HCT116 (cell line): ENCODE measurements at regions not wholly inside any gene's neighbourhood (a gene's known extent, or its start where the extent isn't known, plus 50 kb on each side); places are given as distances from the start of the nearest gene placed in this dataset.

Source experiments
- ATAC-seq: fragments of 200-7000 bp; cut with Tn5 transposase; 2 replicates; pipeline ENCODE4 v1.9.1; 2020; ENCODE audit warnings: mild to moderate bottlenecking, moderate library complexity
- BruUV-seq: library from RNA; stranded (reverse); fragments of 400-500 nt; replicated peaks from 2 replicates; lab custom pipeline; 2021; lab: Mats Ljungman, UMichigan
- CTCF ChIA-PET: fragments of 300-600 bp; sonication (Branson Sonifier 250); formaldehyde crosslinking; loops from one replicate; lab custom pipeline; 2021; ENCODE audit warnings: antibody characterized with exemption; lab: Charles Lee
- POLR2A ChIA-PET: fragments of 300-600, 350-600 bp; sonication (Branson Sonifier 250); formaldehyde crosslinking; loops from one replicate; lab custom pipeline; 2021; ENCODE audit warnings: antibody characterized with exemption; lab: Charles Lee
- RAD21 ChIA-PET, 2 experiments: fragments of 300-600 bp; sonication (Branson Sonifier 250); formaldehyde crosslinking; loops; one replicate each; lab custom pipeline; 2023; ENCODE audit warnings: low total read pairs in 2 of 2; ENCODE audit not compliant: uncharacterized antibody in 2 of 2, unreplicated experiment in 2 of 2, low non-redundant PET in 1 of 2; lab: Charles Lee
- DNase-seq: peaks from one replicate; pipeline ENCODE4 v3.0.0-alpha.2; 2010; ENCODE audit warnings: low read depth, low spot score
- H2AFZ ChIP-seq: fragments of 200-600 bp; shearing (Covaris generic), sonication (generic); 2 replicates; pipeline ENCODE4 v1.6.1; 2017; ENCODE audit warnings: low read depth, mixed run types, mixed read lengths, antibody characterized with exemption, low read length; ENCODE audit not compliant: poor library complexity, severe bottlenecking
- H3K27ac ChIP-seq: 2 replicates; pipeline ENCODE4 v1.5.1; 2012; ENCODE audit warnings: low read depth, low read length
- H3K27me3 ChIP-seq: fragments of 200-600 bp; sonication (generic); 2 replicates; pipeline ENCODE4 v1.6.1; 2016; ENCODE audit warnings: mixed run types, low read length, mixed read lengths; ENCODE audit not compliant: insufficient read depth
- H3K36me3 ChIP-seq, 2 experiments: fragments of 200-500 bp in 1 of 2; fragments of 200-600 bp in 1 of 2; sonication (Bioruptor generic) in 1 of 2; sonication (generic) in 1 of 2; 2 replicates each; pipeline versions ENCODE4 v1.5.1 to v1.6.1; 2014 to 2016; ENCODE audit warnings: low read length in 2 of 2, inconsistent platforms in 1 of 2, mixed read lengths in 1 of 2, mixed run types in 1 of 2; ENCODE audit not compliant: insufficient read depth in 2 of 2, control insufficient read depth in 1 of 2
- H3K4me1 ChIP-seq, 2 experiments: fragments of 200-600 bp in 1 of 2; sonication (generic) in 1 of 2; 2 replicates each; pipeline versions ENCODE4 v1.5.1 to v1.6.1; 2012 to 2017; ENCODE audit warnings: low read length in 2 of 2, inconsistent platforms in 1 of 2, mild to moderate bottlenecking in 1 of 2, mixed read lengths in 1 of 2, mixed run types in 1 of 2, moderate library complexity in 1 of 2; ENCODE audit not compliant: insufficient read depth in 2 of 2, control insufficient read depth in 1 of 2
- H3K4me2 ChIP-seq: fragments of 200-600 bp; sonication (generic); 2 replicates; pipeline ENCODE4 v1.6.1; 2017; ENCODE audit warnings: mixed run types, low read length, mixed read lengths
- H3K4me3 ChIP-seq, 2 experiments: fragments of 200-600 bp in 1 of 2; sonication (generic) in 1 of 2; replicated peaks in 1 of 2; 2 replicates each; pipeline ENCODE4 v1.5.1; 2011 to 2016; ENCODE audit warnings: low read length in 2 of 2, control low read depth in 1 of 2, low read depth in 1 of 2, mild to moderate bottlenecking in 1 of 2, mixed read lengths in 1 of 2, mixed run types in 1 of 2
- H3K79me2 ChIP-seq: fragments of 200-600 bp; sonication (generic); 2 replicates; pipeline ENCODE4 v1.6.1; 2017; ENCODE audit warnings: mild to moderate bottlenecking, mixed run types, low read length, moderate library complexity, mixed read lengths; ENCODE audit not compliant: insufficient read depth
- H3K9ac ChIP-seq: fragments of 200-600 bp; sonication (generic); 2 replicates; pipeline ENCODE4 v1.6.1; 2016; ENCODE audit warnings: low read length, mixed read lengths
- H3K9me2 ChIP-seq: fragments of 200-600 bp; sonication (generic), shearing (Covaris generic); 2 replicates; pipeline ENCODE4 v1.6.1; 2017; ENCODE audit warnings: mixed run types, mild to moderate bottlenecking, moderate library complexity; ENCODE audit not compliant: insufficient read depth
- H3K9me3 ChIP-seq, 2 experiments: fragments of 200-500 bp in 1 of 2; fragments of 200-600 bp in 1 of 2; sonication (Bioruptor generic) in 1 of 2; sonication (generic) in 1 of 2; 2 replicates each; pipeline ENCODE4 v1.6.1; 2014 to 2017; ENCODE audit warnings: low read length in 2 of 2, mixed read lengths in 2 of 2, inconsistent platforms in 1 of 2, low read depth in 1 of 2, mild to moderate bottlenecking in 1 of 2, mixed run types in 1 of 2, moderate library complexity in 1 of 2; ENCODE audit not compliant: control insufficient read depth in 1 of 2, insufficient read depth in 1 of 2
- H4K20me1 ChIP-seq: fragments of 200-600 bp; sonication (generic), shearing (Covaris generic); 2 replicates; pipeline ENCODE4 v1.6.1; 2017; ENCODE audit warnings: mixed run types, mild to moderate bottlenecking, moderate library complexity; ENCODE audit not compliant: insufficient read depth
- CBX3 ChIP-seq: IDR thresholded peaks from 2 replicates; pipeline ENCODE4 v1.6.1; 2012; ENCODE audit warnings: low read depth
- EGR1 ChIP-seq: IDR thresholded peaks from 2 replicates; pipeline ENCODE4 v1.6.1; 2012; ENCODE audit warnings: low read depth
- ELF1 ChIP-seq: IDR thresholded peaks from 2 replicates; pipeline ENCODE4 v1.6.1; 2012; ENCODE audit warnings: low read depth, borderline replicate concordance
- FOSL1 ChIP-seq: IDR thresholded peaks from 2 replicates; pipeline ENCODE4 v1.6.1; 2012; ENCODE audit warnings: low read depth
- JUND ChIP-seq: IDR thresholded peaks from 2 replicates; pipeline ENCODE4 v1.6.1; 2012
- POLR2A ChIP-seq: IDR thresholded peaks from 2 replicates; pipeline ENCODE4 v1.7.0; 2011; ENCODE audit warnings: borderline replicate concordance; ENCODE audit not compliant: insufficient read depth, insufficient read length; ENCODE audit errors: extremely low read depth
- POLR2AphosphoS5 ChIP-seq: IDR thresholded peaks from 2 replicates; pipeline ENCODE4 v1.6.1; 2011; ENCODE audit warnings: mild to moderate bottlenecking, low read depth, low read length, moderate library complexity
- RAD21 ChIP-seq: IDR thresholded peaks from 2 replicates; pipeline ENCODE4 v1.6.1; 2012; ENCODE audit warnings: low read depth, mild to moderate bottlenecking
- SIN3A ChIP-seq: IDR thresholded peaks from 2 replicates; pipeline ENCODE4 v1.6.1; 2012; ENCODE audit warnings: low read depth
- SP1 ChIP-seq: IDR thresholded peaks from 2 replicates; pipeline ENCODE4 v1.6.1; 2012; ENCODE audit warnings: low read depth
- TCF7L2 ChIP-seq: IDR thresholded peaks from 2 replicates; pipeline ENCODE4 v1.7.0; 2011; ENCODE audit warnings: borderline replicate concordance, inconsistent platforms; ENCODE audit not compliant: insufficient read depth, insufficient read length; ENCODE audit errors: extremely low read depth
- ZFX ChIP-seq: fragments of 450-650 bp; IDR thresholded peaks from 2 replicates; pipeline ENCODE4 v1.6.1; 2017
- ZNF274 ChIP-seq: fragments of 200-500 bp; sonication (Bioruptor generic); IDR thresholded peaks from 2 replicates; pipeline ENCODE4 v1.6.1; 2014; ENCODE audit warnings: mild to moderate bottlenecking, low read depth, low read length, inconsistent platforms
- intact Hi-C: fragments of 100-400 bp; cut with micrococcal nuclease; formaldehyde crosslinking; loops from 2 replicates; pipeline ENCODE4 v1.10.0; 2022
- TF ChIP-seq, protein P1 (sequence below), 3 experiments: fragments of 200-600 bp in 1 of 3; sonication (generic) in 1 of 3; IDR thresholded peaks in 2 of 3; conservative IDR thresholded peaks in 1 of 3; 2 replicates each; pipeline ENCODE4 v1.5.1; 2012 to 2017; ENCODE audit warnings: low read depth in 2 of 3, low read length in 2 of 3, antibody characterized with exemption in 1 of 3, borderline replicate concordance in 1 of 3, control low read depth in 1 of 3, mild to moderate bottlenecking in 1 of 3, mixed read lengths in 1 of 3, mixed run types in 1 of 3, moderate library complexity in 1 of 3; ENCODE audit not compliant: insufficient read depth in 1 of 3
- TF ChIP-seq, protein P2 (sequence below): IDR thresholded peaks from 2 replicates; pipeline ENCODE4 v1.6.1; 2012; ENCODE audit warnings: low read depth
- TF ChIP-seq, protein P3 (sequence below): IDR thresholded peaks from 2 replicates; pipeline ENCODE4 v1.6.1; 2012
- TF ChIP-seq, protein P4 (sequence below): IDR thresholded peaks from 2 replicates; pipeline ENCODE4 v1.6.1; 2012
- TF ChIP-seq, protein P5 (sequence below): IDR thresholded peaks from 2 replicates; pipeline ENCODE4 v1.6.1; 2011; ENCODE audit warnings: mild to moderate bottlenecking, low read length, moderate library complexity; ENCODE audit not compliant: insufficient replicate concordance; ENCODE audit errors: extremely low read depth

DNA sequence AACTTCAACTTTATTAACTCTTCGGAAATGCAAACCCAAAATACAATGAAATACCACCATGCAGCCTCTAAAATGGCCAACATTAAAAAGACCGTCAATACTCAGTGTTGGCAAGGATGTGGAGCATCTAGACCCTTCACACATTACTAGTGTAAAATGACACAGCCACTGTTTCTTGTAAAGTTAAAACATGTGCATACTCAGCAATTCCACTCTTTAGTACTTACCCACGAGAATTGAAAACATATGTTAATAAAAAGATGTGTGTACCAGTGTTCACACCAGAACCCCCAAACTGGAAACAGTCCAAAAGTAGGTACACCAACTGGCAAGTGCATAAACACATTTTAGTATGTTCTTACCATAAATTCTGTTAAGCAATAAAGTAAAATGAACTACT, 294.7 kb downstream of the PLK2 start:
- Histone ChIP-seq H3K27me3 (no peaks in the 10 kb centered on the region), H3K4me2 (no peak overlapping the region), H2AFZ (no peak overlapping the region), H4K20me1 (no peaks in the 10 kb centered on the region), H3K4me3 (no peak overlapping the region), H3K4me1 (no peaks in the 10 kb centered on the region), H3K9ac (no peak overlapping the region), H3K9me3 (no peaks in the 10 kb centered on the region), H3K79me2 (no peaks in the 10 kb centered on the region), H3K9me2 (no peaks in the 10 kb centered on the region), H3K36me3 (no peaks in the 10 kb centered on the region), H3K27ac (no peak overlapping the region)
- intact Hi-C loops, result no loop called here
- TF ChIP-seq CBX3, result no peak
- TF ChIP-seq SP1, result no peak
- no peak for TF ChIP-seq JUND
- no peak for TF ChIP-seq ELF1
- TF ChIP-seq, protein P1, sequence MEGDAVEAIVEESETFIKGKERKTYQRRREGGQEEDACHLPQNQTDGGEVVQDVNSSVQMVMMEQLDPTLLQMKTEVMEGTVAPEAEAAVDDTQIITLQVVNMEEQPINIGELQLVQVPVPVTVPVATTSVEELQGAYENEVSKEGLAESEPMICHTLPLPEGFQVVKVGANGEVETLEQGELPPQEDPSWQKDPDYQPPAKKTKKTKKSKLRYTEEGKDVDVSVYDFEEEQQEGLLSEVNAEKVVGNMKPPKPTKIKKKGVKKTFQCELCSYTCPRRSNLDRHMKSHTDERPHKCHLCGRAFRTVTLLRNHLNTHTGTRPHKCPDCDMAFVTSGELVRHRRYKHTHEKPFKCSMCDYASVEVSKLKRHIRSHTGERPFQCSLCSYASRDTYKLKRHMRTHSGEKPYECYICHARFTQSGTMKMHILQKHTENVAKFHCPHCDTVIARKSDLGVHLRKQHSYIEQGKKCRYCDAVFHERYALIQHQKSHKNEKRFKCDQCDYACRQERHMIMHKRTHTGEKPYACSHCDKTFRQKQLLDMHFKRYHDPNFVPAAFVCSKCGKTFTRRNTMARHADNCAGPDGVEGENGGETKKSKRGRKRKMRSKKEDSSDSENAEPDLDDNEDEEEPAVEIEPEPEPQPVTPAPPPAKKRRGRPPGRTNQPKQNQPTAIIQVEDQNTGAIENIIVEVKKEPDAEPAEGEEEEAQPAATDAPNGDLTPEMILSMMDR (IDR thresholded peaks at IDR 0.05 in 2 of 3, conservative IDR thresholded peaks at IDR 0.05 in 1 of 3; ENCODE audit: borderline replicate concordance in 1 of 3, insufficient read depth in 1 of 3, low read depth in 2 of 3, low read length in 2 of 3), result no peak
- no peak for TF ChIP-seq ZNF274
- TF ChIP-seq, protein P2, sequence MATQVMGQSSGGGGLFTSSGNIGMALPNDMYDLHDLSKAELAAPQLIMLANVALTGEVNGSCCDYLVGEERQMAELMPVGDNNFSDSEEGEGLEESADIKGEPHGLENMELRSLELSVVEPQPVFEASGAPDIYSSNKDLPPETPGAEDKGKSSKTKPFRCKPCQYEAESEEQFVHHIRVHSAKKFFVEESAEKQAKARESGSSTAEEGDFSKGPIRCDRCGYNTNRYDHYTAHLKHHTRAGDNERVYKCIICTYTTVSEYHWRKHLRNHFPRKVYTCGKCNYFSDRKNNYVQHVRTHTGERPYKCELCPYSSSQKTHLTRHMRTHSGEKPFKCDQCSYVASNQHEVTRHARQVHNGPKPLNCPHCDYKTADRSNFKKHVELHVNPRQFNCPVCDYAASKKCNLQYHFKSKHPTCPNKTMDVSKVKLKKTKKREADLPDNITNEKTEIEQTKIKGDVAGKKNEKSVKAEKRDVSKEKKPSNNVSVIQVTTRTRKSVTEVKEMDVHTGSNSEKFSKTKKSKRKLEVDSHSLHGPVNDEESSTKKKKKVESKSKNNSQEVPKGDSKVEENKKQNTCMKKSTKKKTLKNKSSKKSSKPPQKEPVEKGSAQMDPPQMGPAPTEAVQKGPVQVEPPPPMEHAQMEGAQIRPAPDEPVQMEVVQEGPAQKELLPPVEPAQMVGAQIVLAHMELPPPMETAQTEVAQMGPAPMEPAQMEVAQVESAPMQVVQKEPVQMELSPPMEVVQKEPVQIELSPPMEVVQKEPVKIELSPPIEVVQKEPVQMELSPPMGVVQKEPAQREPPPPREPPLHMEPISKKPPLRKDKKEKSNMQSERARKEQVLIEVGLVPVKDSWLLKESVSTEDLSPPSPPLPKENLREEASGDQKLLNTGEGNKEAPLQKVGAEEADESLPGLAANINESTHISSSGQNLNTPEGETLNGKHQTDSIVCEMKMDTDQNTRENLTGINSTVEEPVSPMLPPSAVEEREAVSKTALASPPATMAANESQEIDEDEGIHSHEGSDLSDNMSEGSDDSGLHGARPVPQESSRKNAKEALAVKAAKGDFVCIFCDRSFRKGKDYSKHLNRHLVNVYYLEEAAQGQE, result no peak
- no peak for TF ChIP-seq POLR2A
- no peak for TF ChIP-seq POLR2AphosphoS5
- no peak for TF ChIP-seq FOSL1
- TF ChIP-seq, protein P3, sequence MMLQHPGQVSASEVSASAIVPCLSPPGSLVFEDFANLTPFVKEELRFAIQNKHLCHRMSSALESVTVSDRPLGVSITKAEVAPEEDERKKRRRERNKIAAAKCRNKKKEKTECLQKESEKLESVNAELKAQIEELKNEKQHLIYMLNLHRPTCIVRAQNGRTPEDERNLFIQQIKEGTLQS, result no peak
- no peak for TF ChIP-seq EGR1
- TF ChIP-seq, protein P4, sequence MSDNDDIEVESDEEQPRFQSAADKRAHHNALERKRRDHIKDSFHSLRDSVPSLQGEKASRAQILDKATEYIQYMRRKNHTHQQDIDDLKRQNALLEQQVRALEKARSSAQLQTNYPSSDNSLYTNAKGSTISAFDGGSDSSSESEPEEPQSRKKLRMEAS, result no peak
- TF ChIP-seq ZFX, result no peak
- TF ChIP-seq, protein P5, sequence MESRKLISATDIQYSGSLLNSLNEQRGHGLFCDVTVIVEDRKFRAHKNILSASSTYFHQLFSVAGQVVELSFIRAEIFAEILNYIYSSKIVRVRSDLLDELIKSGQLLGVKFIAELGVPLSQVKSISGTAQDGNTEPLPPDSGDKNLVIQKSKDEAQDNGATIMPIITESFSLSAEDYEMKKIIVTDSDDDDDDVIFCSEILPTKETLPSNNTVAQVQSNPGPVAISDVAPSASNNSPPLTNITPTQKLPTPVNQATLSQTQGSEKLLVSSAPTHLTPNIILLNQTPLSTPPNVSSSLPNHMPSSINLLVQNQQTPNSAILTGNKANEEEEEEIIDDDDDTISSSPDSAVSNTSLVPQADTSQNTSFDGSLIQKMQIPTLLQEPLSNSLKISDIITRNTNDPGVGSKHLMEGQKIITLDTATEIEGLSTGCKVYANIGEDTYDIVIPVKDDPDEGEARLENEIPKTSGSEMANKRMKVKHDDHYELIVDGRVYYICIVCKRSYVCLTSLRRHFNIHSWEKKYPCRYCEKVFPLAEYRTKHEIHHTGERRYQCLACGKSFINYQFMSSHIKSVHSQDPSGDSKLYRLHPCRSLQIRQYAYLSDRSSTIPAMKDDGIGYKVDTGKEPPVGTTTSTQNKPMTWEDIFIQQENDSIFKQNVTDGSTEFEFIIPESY, result no peak
- TF ChIP-seq RAD21, result no peak
- no peak for TF ChIP-seq TCF7L2
- no peak for TF ChIP-seq SIN3A
- DNase-seq, result no peak
- POLR2A ChIA-PET, result no interaction called here
- RAD21 ChIA-PET, result no interaction called here
- BruUV-seq, result no TSS peak
- CTCF ChIA-PET, result no interaction called here
- no peak for ATAC-seq
